OCI-LY3 (cell line): ENCODE measurements at regions not wholly inside any gene's neighbourhood (a gene's known extent, or its start where the extent isn't known, plus 50 kb on each side); places are given as distances from the start of the nearest gene placed in this dataset.

Experiments used
- H2AFZ ChIP-seq: fragments of 200-600, 300-600 bp; shearing (Covaris generic); 2 replicates; pipeline ENCODE4 v1.6.0; 2014; ENCODE audit warnings: antibody characterized with exemption, low read depth, low read length
- H3K27ac ChIP-seq: fragments of 200-600, 300-600 bp; sonication (generic); 2 replicates; pipeline ENCODE4 v1.5.1; 2014; ENCODE audit warnings: mild to moderate bottlenecking, low read length, moderate library complexity, mixed read lengths
- H3K27me3 ChIP-seq: fragments of 200-600, 300-600 bp; sonication (generic); 2 replicates; pipeline ENCODE4 v1.6.1; 2014; ENCODE audit warnings: low read depth, low read length, mixed read lengths
- H3K36me3 ChIP-seq: fragments of 200-600, 300-600 bp; sonication (generic); replicated peaks from 2 replicates; pipeline ENCODE3; 2014; ENCODE audit warnings: low read depth, low read length, mixed read lengths
- H3K4me1 ChIP-seq: fragments of 300-600, 200-600 bp; sonication (generic); 2 replicates; pipeline ENCODE4 v1.6.1; 2014; ENCODE audit warnings: low read length, mixed read lengths
- H3K4me2 ChIP-seq: fragments of 200-600, 300-600 bp; sonication (generic); 2 replicates; pipeline ENCODE4 v1.6.1; 2014; ENCODE audit warnings: low read length, mixed read lengths
- H3K4me3 ChIP-seq: fragments of 300-600, 200-600 bp; sonication (generic); 2 replicates; pipeline ENCODE4 v1.5.1; 2014; ENCODE audit warnings: antibody characterized with exemption, mild to moderate bottlenecking, low read length, moderate library complexity
- H3K79me2 ChIP-seq: fragments of 300-600, 200-600 bp; shearing (Covaris generic); 2 replicates; pipeline ENCODE4 v1.6.1; 2014; ENCODE audit warnings: mild to moderate bottlenecking, low read length, mixed read lengths
- H3K9ac ChIP-seq: fragments of 300-600, 200-600 bp; shearing (Covaris generic); 2 replicates; pipeline ENCODE4 v1.6.0; 2014; ENCODE audit warnings: mild to moderate bottlenecking, low read length, moderate library complexity
- H3K9me3 ChIP-seq: fragments of 200-600, 300-600 bp; shearing (Covaris generic); 2 replicates; pipeline ENCODE4 v1.6.1; 2014; ENCODE audit warnings: low read length, mixed read lengths; ENCODE audit not compliant: insufficient read depth
- H4K20me1 ChIP-seq: fragments of 200-600, 300-600 bp; sonication (generic); 2 replicates; pipeline ENCODE4 v1.6.1; 2016; ENCODE audit warnings: low read length, mixed read lengths; ENCODE audit not compliant: insufficient read depth
- EZH2phosphoT487 ChIP-seq: fragments of 200-600 bp; shearing (Covaris generic); IDR thresholded peaks from 2 replicates; pipeline ENCODE4 v1.6.1; 2018; ENCODE audit warnings: antibody characterized with exemption, mixed run types, low read depth
- TF ChIP-seq, protein P1 (sequence below): fragments of 200-600, 300-600 bp; sonication (generic); IDR thresholded peaks from 2 replicates; pipeline ENCODE4 v1.5.1; 2014; ENCODE audit warnings: antibody characterized with exemption, low read length, low read depth

DNA sequence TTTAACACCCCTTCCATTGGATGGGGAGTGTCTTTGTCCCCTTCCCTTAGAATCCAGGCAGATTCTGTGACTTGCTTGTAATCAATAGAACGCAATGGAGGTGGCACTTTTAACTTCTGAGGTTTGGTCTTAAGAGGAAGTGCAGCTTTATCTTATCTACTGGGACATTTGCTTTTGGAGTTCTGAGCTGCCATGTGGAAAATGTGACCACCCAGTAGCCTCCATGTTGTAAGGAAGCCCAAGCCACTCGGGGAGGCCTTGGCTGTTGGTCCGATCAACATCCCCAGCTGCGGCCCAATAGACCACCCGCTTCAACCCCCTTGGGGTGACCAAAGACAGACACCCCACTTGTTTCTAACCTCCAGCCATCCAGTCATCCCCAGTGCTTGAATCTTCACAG lies 86.3 kb upstream of the FAM171A1 start:
- no peak overlapping the region for H3K27ac ChIP-seq
- H3K36me3 ChIP-seq, result no peaks in the 10 kb centered on the region
- H3K4me1 ChIP-seq, result no peaks in the 10 kb centered on the region
- no peak overlapping the region for H3K4me2 ChIP-seq
- no peak for TF ChIP-seq EZH2phosphoT487
- TF ChIP-seq, protein P1, sequence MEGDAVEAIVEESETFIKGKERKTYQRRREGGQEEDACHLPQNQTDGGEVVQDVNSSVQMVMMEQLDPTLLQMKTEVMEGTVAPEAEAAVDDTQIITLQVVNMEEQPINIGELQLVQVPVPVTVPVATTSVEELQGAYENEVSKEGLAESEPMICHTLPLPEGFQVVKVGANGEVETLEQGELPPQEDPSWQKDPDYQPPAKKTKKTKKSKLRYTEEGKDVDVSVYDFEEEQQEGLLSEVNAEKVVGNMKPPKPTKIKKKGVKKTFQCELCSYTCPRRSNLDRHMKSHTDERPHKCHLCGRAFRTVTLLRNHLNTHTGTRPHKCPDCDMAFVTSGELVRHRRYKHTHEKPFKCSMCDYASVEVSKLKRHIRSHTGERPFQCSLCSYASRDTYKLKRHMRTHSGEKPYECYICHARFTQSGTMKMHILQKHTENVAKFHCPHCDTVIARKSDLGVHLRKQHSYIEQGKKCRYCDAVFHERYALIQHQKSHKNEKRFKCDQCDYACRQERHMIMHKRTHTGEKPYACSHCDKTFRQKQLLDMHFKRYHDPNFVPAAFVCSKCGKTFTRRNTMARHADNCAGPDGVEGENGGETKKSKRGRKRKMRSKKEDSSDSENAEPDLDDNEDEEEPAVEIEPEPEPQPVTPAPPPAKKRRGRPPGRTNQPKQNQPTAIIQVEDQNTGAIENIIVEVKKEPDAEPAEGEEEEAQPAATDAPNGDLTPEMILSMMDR, result no peak
- no peak overlapping the region for H3K4me3 ChIP-seq
- H3K9ac ChIP-seq, result no peak overlapping the region
- no peaks in the 10 kb centered on the region for H4K20me1 ChIP-seq
- H3K79me2 ChIP-seq, result no peaks in the 10 kb centered on the region
- H2AFZ ChIP-seq, result no peak overlapping the region
- H3K27me3 ChIP-seq, result no peaks in the 10 kb centered on the region
- H3K9me3 ChIP-seq, result no peaks in the 10 kb centered on the region

DNA sequence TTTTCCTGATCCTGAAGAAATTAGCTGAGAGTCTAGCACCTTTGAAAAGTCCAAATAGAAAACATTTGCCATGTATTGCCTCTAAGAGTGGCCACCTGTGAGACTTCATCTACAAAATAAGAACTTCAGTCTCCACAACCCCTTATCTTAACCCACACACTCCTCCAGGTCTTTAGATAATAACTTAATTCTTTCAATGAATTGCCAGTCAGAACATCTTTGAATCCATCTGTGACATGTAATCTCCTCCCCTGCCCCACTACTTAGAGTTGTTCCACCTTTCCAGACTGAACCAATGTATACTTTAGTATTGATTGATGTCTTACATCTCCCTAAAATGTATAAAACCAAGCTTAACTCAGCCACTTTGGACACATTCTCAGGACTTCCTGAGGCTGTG lies 84.4 kb upstream of the FAM171A1 start:
- H3K27ac ChIP-seq, result no peak overlapping the region
- no peaks in the 10 kb centered on the region for H3K9me3 ChIP-seq
- H2AFZ ChIP-seq, result no peak overlapping the region
- H3K9ac ChIP-seq, result no peak overlapping the region
- no peak overlapping the region for H3K4me3 ChIP-seq
- H4K20me1 ChIP-seq, result no peaks in the 10 kb centered on the region
- H3K36me3 ChIP-seq, result no peaks in the 10 kb centered on the region
- H3K4me2 ChIP-seq, result no peak overlapping the region
- no peaks in the 10 kb centered on the region for H3K27me3 ChIP-seq
- no peaks in the 10 kb centered on the region for H3K79me2 ChIP-seq
- no peaks in the 10 kb centered on the region for H3K4me1 ChIP-seq
- TF ChIP-seq EZH2phosphoT487, result no peak
- TF ChIP-seq, protein P1, result no peak

DNA sequence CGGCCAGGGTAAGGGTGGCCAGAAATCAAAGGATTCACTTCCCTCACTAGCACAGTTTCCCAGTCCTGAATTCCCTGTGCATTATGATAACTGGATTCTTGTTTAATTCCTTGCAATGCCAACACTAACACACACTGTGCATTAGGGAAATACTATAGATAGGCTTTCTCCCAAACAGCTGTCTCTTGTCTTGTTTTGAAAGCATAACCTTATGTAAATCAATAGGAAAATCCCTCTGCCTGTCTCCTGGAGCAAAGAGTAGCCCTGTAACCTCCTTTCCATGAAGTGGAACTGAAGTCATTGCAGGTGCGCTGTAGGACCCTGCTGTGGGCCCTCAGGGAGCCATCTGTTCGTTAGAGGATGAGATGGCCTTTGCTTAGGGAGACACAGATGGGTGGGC lies 82.8 kb upstream of the FAM171A1 start:
- no peak overlapping the region for H2AFZ ChIP-seq
- no peaks in the 10 kb centered on the region for H3K9me3 ChIP-seq
- H3K4me1 ChIP-seq, result no peaks in the 10 kb centered on the region
- H3K4me3 ChIP-seq, result no peak overlapping the region
- TF ChIP-seq, protein P1, result no peak
- no peak for TF ChIP-seq EZH2phosphoT487
- H3K4me2 ChIP-seq, result no peak overlapping the region
- H3K36me3 ChIP-seq, result no peaks in the 10 kb centered on the region
- H3K79me2 ChIP-seq, result no peaks in the 10 kb centered on the region
- no peaks in the 10 kb centered on the region for H3K27me3 ChIP-seq
- no peak overlapping the region for H3K9ac ChIP-seq
- no peak overlapping the region for H3K27ac ChIP-seq
- no peaks in the 10 kb centered on the region for H4K20me1 ChIP-seq

DNA sequence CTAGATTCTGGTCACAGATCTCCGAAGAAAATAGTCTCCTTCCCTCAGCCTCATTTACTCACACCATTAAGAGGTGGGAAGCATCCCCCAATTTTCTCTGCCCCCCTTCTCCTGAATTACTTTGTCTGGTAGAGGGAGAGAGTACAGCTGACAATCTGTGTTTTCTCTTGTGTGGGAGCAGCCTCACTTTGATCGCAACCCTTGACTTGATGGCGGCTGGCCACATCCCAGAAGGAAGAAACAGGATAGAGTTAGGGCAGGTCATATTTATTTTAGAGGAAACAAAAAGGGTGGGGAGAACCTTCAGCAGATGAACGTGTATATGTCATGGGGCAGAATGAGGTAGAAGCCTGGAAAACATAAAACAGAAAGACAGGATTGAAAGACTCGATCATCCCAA lies 82.4 kb upstream of the FAM171A1 start:
- H3K27ac ChIP-seq, result no peak overlapping the region
- no peaks in the 10 kb centered on the region for H3K27me3 ChIP-seq
- no peak overlapping the region for H3K4me2 ChIP-seq
- H3K79me2 ChIP-seq, result no peaks in the 10 kb centered on the region
- H3K9ac ChIP-seq, result no peak overlapping the region
- H3K4me1 ChIP-seq, result no peaks in the 10 kb centered on the region
- no peak overlapping the region for H2AFZ ChIP-seq
- H3K4me3 ChIP-seq, result no peak overlapping the region
- no peaks in the 10 kb centered on the region for H3K9me3 ChIP-seq
- no peak for TF ChIP-seq EZH2phosphoT487
- H3K36me3 ChIP-seq, result no peaks in the 10 kb centered on the region
- H4K20me1 ChIP-seq, result no peaks in the 10 kb centered on the region

DNA sequence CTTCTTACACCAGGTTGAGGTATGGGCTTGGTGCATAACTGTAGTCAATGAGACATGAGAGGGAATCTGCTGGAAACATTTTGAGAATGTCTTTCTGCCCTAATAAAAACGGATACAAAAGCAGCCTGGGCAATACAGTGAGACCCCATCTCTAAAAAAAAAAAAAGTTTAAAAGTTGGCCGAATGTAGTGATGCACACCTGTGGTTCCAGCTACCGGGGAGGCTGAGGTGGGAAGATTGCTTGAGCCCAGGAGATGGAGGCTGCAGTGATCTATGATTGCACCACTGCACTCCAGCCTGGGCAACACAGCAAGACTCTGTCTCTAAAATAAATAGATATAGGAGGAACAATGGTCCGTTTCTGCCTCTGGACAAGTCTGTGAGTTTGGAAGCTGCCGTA lies 81.5 kb upstream of the FAM171A1 start:
- Histone ChIP-seq H3K4me2 (no peak overlapping the region), H3K79me2 (no peaks in the 10 kb centered on the region), H3K36me3 (no peaks in the 10 kb centered on the region), H3K4me1 (no peaks in the 10 kb centered on the region), H3K4me3 (no peak overlapping the region), H4K20me1 (no peaks in the 10 kb centered on the region), H3K27me3 (no peaks in the 10 kb centered on the region), H3K9ac (no peak overlapping the region), H3K27ac (no peak overlapping the region), H2AFZ (no peak overlapping the region), H3K9me3 (no peaks in the 10 kb centered on the region)
- TF ChIP-seq EZH2phosphoT487, result no peak
- TF ChIP-seq, protein P1, result no peak
